ENCODE measurements at regions not wholly inside any gene's neighbourhood (a gene's known extent, or its start where the extent isn't known, plus 50 kb on each side); places are given as distances from the start of the nearest gene placed in this dataset.
A peak's percentile ranks its signal among the peaks of the same experiment; 100 is the strongest.
"Not testable (repeated sequence)": the region's sequence is repeated elsewhere in the genome, so short reads cannot be mapped to it uniquely, and the experiment has no call there.

GRCh38 chr11:50818789-50819188 is 786.1 kb downstream of the OR4C45 start:
- intact Hi-C loops (cut with DNase I) = not testable (repeated sequence)
- peak; percentile 57 for DNase-seq (ENCODE audit: low spot score)

Data from posterior vena cava (tissue), 2 donors.